HG02870 (cell line): ENCODE measurements at regions not wholly inside any gene's neighbourhood (a gene's known extent, or its start where the extent isn't known, plus 50 kb on each side); places are given as distances from the start of the nearest gene placed in this dataset.
A peak's percentile ranks its signal among the peaks of the same experiment; 100 is the strongest.

Experiments used
- ATAC-seq: cut with Tn5 transposase; IDR thresholded peaks from one replicate; pipeline ENCODE4 v1.9.1; 2021; ENCODE audit warnings: mild to moderate bottlenecking, moderate library complexity; ENCODE audit not compliant: unreplicated experiment

DNA sequence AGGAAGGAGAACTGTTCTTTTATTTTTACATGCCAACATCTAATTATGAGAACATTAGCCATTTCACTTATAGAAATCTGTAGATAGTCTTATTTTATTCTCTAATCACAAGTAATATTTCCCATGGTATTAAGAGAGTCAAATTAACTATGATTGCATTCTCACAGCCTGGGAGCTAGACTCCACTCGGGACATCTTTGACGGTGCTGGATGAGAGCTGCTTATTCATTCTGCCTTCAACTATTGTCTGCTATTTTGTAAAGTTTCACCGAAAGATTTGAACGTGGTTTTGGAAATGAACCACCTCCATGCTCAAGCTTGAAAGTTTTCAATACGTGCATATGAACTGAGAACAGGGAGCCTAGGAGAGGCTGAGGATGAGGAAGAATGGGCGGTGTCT is 264.3 kb upstream of the KLF6 start:
- ATAC-seq: no peak

GRCh38 chr10:4048236-4048864 is 263.3 kb upstream of the KLF6 start:
- ATAC-seq: no peak

DNA sequence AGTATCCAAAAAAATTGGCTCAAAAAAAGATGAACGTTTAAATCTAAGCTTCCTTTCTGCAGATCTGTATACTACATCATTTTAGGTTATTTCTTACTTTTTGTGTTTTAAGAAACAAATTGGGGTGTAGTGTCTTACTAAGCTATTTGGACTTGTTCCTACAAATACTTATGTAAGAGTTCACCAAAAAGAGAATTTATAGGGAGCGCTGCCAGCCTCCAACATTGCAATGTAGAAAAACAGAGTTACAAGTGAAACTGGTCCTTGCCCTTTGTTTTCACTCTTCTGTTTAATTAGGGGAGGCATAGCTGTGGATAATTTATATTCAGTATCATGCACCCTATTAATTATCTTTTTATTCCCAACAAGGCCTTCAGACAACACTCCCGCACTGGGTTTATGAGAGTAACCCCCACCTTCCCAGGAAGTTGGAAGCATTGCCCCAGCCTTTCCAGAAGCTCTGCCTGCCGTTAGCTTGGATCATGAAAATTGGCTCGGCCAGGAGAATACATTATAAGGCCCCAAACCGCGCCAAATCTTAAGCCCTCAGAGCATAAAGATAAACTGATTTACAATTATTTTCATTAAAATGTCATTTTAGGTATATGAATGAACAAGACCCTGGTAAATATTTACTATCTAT is 261.8 kb upstream of the KLF6 start:
- ATAC-seq: no peak

GRCh38 chr10:4046030-4046429 is 261.0 kb upstream of the KLF6 start:
- peak; percentile 63 for ATAC-seq

DNA sequence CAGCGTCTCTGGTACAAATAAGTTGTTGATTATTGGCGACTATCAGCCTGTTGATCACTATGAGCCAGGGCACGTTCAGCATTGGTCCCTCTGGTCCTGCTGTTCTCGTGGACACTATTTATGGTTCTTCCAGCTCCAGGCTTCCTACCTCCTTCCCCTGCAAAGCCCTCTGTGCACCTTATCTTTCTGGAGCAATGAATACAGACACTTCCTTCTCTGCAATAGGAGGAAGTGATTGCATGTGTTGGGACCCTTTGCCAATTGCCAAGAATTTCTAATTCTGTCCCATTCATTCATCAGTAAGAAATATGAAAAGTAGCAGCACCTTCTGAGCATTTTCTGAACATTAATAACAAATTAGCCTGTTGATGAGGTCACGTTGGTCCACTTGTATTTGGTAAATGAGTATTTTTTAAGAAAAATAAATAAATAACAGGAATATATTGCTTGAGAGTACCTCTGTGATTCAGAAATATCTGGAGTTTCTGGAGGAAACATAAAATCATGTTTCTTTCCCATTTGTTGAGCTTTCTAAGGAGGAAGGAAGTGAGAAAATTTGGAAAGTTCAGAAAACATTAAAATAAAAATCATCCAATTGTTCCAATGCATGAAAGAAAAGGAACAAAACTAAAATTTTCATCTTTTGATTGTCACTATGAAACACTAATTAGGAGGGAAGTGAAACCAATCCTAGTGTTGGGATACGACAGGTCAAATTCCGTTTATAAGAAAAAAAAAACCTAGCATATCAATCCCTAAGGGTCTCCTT is 259.1 kb upstream of the KLF6 start:
- no peak for ATAC-seq

- no peak for ATAC-seq
These were observed 256.6 kb upstream of the KLF6 start for GRCh38 chr10:4041635-4042034.

DNA sequence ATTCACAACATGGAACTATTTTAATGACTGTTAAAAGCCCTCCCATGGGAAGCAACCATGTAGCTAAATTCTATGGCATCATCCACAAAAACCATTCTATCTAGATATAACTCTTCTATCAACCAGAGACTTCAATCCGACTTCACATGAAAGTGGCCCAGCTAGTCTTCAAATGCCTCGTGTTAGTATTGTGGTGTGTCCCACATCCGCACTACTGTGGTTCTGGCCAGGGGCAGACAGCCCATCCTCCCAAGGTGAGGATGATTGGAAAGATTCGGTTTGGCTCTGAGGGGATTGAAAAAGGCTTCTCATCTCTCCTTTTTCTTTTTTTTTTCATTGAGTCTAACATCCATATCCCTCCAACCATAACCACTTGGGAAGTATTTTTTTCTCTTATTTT is 253.0 kb upstream of the KLF6 start:
- no peak for ATAC-seq

DNA sequence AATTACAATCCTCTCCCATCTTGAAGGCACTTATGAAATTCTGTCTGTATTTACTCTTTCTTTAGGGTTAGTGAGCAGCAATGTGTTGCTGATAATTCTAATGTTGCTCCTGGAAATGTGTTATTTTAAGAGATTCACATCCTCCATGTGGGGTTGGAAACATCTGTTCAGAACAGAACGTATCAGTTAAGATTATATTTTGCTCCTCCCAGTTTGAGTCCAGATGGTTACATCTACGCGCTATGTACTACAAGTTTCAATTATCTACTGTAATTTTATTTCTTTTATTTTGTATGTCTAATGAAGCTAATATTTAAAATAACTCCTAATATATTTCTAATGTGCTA is 250.6 kb upstream of the KLF6 start:
- ATAC-seq: no peak

- ATAC-seq: no peak
These were observed 250.0 kb upstream of the KLF6 start for GRCh38 chr10:4034907-4035598.

DNA sequence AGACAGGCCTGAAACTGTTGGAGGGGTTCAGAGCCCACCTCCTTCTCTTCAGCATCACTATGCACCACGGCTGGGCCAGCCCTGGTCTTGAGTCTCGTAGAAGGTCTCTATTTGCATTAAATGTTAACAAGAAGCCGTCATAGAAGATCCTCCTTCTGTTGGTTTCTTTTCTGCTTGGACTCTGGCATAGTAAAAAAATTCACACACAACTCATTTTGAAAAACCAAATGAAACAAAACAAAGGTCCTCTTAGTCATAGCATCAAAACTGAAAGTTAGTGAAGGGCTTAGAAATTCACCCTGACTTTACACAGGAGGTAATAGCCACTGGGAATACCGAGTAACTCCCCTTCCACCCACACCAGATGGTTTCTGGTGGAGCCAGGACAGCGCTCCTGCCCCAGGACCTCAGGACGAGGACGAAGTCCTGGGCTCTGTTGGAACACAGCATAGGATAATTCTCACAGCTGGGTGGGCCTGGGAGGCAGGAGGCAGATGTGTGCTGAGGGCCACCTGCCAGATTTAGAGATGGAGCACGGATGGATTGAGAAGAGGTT is 248.4 kb upstream of the KLF6 start:
- ATAC-seq: peak; percentile 93

GRCh38 chr10:4029866-4030265 is 244.9 kb upstream of the KLF6 start:
- no peak for ATAC-seq

DNA sequence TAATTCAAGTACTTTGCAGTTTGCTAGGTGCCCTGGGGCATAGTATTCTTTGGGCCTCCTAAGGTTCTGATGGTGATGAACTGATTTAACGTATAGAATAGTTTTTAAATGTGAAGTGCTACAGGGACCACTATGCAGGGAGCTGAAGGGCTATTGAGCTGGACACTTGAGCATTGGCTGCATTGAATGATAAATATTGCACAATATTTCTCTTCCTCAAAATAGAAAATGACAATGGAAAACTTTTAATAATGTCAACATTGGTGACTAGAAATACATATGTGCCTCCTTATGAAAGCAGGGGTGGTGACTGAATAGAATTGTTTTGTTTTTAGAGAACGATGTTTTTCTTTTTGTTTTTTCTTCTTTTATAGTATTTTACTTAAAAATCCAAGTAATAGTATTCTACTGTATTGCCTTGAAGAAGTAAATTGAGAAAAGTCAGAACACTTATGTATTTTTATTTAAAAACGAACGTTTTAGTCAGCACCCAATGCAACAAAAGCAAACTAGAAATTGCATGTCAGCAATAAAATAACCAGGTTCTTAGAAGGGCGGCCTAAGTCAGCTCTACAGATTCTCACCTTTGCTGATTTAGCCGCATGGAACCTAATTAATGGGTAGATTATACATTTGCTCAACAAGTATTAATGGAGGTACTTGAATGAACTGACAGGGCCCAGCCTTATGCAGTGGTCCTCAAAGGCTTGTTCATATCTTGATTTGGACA is 244.0 kb upstream of the KLF6 start:
- ATAC-seq: no peak

GRCh38 chr10:4028027-4028471 is 243.0 kb upstream of the KLF6 start:
- no peak for ATAC-seq

GRCh38 chr10:4025339-4025738 is 240.3 kb upstream of the KLF6 start:
- no peak for ATAC-seq

DNA sequence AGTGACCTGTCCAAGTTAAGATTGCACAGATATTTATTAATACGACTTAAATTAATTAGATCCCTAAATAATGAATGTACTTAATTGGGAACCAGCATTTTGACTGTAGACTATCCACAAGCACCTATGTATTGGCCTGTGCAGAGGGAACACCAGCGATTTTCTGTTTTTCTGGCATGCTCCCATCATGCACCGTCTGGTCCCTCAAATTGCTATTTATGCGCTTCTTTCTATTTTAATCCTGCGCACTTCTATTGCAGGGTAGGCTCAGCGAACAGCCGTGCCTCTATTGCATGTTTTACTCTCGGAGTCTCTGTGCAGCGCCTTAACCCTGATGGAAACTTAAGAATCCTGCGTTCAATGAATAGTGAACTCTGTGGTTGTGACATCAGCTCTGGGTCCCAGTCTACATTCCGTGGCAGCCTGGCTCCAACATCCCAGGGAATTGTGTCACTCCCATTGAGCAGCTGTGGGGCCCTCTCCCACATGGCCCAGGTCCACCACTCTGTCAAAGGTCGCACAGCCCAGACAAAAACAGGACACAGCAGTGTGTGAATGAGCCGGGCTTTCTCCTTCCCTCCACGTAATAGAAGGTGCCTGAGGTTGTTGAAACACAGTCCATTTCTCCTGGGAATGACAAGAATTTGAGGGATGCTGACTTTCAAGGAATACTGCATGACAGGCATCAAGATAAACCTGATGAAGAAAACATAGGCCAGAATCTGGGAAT is 239.7 kb upstream of the KLF6 start:
- no peak for ATAC-seq

- ATAC-seq: no peak
These were observed 239.0 kb upstream of the KLF6 start for GRCh38 chr10:4024027-4024426.

- ATAC-seq: no peak
These were observed 237.5 kb upstream of the KLF6 start for GRCh38 chr10:4022473-4022872.

- ATAC-seq: no peak
These were observed 235.6 kb upstream of the KLF6 start for GRCh38 chr10:4020631-4021030.

DNA sequence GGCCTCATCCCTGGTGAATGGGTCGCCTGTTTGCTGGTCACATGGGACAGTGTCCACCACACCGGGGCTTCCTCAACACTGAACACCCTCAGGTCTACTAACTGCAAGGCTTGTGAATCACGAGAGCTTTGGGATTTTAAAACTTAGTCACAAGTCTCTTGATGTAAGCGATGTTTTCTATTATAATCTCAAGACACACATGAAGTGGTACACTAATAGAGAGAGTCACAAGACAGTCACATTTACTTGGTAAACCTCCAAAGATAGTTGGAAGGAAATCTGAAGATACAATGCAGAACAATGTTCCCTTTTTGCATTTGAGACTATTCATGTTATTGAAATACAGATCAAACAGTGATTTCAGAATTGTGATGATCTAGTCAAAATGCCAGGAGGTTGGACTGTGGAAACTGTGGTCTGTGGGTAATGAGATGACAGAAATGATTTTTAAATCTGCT is 233.1 kb upstream of the KLF6 start:
- no peak for ATAC-seq

DNA sequence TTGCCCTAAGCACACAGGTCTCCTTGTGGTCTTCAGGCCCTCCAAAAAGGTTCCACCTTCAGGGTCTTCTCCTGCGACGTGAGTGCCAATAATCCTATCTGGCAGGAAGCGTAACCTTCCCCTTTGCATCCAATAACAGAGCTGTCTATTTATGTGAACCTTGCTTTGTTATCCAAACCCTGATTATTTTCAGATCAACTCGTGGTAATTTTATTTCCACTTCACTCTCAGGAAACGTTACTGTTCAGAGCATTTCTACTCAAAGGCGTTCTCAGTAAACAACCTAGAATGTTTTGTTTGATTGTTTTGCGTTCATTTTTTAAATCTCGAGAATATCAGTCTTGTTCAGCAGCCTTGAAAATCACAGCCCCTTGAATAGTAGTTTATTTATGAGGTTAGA is 232.3 kb upstream of the KLF6 start:
- ATAC-seq: no peak
